ENCODE measurements at regions not wholly inside any gene's neighbourhood (a gene's known extent, or its start where the extent isn't known, plus 50 kb on each side); places are given as distances from the start of the nearest gene placed in this dataset.
A peak's percentile ranks its signal among the peaks of the same experiment; 100 is the strongest.

DNA sequence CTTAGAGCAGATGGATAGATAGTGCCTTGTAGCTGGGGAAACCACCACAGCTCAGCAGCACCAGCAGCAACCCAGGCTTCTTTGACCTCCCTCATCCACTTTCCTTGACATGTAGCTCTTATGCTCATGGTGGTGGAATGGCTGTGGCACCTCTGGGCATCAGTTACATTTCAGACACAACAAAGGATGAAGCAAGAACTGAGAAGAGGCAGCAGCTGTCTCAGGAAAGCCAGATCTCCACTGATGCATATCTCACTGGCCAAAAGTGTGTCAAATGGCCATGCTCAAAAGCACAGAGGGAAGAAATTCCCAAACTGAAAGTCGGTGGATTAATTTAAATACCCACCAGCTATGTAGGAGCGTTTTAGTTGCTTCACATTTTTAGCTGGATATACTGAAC lies 671.4 kb upstream of the SALL1 start:
- no peak overlapping the region for H3K4me3 ChIP-seq
- intact Hi-C loops (cut with micrococcal nuclease): no loop called here
- TF ChIP-seq, protein P1, sequence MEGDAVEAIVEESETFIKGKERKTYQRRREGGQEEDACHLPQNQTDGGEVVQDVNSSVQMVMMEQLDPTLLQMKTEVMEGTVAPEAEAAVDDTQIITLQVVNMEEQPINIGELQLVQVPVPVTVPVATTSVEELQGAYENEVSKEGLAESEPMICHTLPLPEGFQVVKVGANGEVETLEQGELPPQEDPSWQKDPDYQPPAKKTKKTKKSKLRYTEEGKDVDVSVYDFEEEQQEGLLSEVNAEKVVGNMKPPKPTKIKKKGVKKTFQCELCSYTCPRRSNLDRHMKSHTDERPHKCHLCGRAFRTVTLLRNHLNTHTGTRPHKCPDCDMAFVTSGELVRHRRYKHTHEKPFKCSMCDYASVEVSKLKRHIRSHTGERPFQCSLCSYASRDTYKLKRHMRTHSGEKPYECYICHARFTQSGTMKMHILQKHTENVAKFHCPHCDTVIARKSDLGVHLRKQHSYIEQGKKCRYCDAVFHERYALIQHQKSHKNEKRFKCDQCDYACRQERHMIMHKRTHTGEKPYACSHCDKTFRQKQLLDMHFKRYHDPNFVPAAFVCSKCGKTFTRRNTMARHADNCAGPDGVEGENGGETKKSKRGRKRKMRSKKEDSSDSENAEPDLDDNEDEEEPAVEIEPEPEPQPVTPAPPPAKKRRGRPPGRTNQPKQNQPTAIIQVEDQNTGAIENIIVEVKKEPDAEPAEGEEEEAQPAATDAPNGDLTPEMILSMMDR (IDR thresholded peaks at IDR 0.05; ENCODE audit: borderline replicate concordance): no peak
- H3K27ac ChIP-seq (replicated peaks): no peak overlapping the region
- H3K4me1 ChIP-seq: no peaks in the 10 kb centered on the region
- H3K9me3 ChIP-seq (replicated peaks): peaks cover under 1% of the 10 kb centered on the region
- H3K36me3 ChIP-seq: no peaks in the 10 kb centered on the region
- no peaks in the 10 kb centered on the region for H3K27me3 ChIP-seq (ENCODE audit: low read depth)
- DNase-seq: no peak

- Histone ChIP-seq H3K4me1 (no peaks in the 10 kb centered on the region), H3K27me3 (ENCODE audit: low read depth) (no peaks in the 10 kb centered on the region), H3K27ac (replicated peaks) (no peak overlapping the region), H3K36me3 (no peaks in the 10 kb centered on the region), H3K4me3 (no peak overlapping the region), H3K9me3 (replicated peaks) (peaks cover 4% of the 10 kb centered on the region)
- DNase-seq: no peak
- intact Hi-C loops (cut with micrococcal nuclease): no loop called here
- TF ChIP-seq, protein P1 (IDR thresholded peaks at IDR 0.05; ENCODE audit: borderline replicate concordance): no peak
These were observed 670.5 kb upstream of the SALL1 start for GRCh38 chr16:51821527-51821926.

DNA sequence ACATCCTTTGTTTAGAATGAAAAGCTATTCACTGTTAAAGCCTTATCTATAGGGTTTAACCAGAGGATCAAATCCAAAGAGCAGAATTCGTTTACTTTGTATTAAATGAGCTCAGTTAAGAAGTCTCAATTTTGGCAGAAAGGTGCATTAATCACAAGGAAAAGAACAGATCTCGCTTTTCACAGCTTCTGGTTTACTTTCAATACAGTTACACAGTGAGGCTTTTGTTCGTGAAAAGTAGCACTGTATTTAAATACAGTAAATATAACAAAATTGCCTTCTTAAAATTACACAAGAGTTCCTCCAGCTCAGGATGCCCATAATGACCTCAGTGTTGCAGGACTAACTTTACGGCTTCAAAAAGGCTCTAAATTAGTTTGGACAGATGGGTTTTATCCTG lies 669.1 kb upstream of the SALL1 start:
- Histone ChIP-seq H3K27me3 (ENCODE audit: low read depth) (no peaks in the 10 kb centered on the region), H3K4me1 (no peaks in the 10 kb centered on the region), H3K27ac (replicated peaks) (no peak overlapping the region), H3K9me3 (replicated peaks) (peaks cover 4% of the 10 kb centered on the region), H3K36me3 (no peaks in the 10 kb centered on the region), H3K4me3 (no peak overlapping the region)
- TF ChIP-seq, protein P1 (IDR thresholded peaks at IDR 0.05; ENCODE audit: borderline replicate concordance): no peak
- intact Hi-C loops (cut with micrococcal nuclease): no loop called here
- DNase-seq: no peak

GRCh38 chr16:51818342-51818944 lies 667.4 kb upstream of the SALL1 start:
- intact Hi-C loops (cut with micrococcal nuclease): no loop called here

GRCh38 chr16:51816929-51817328 lies 665.9 kb upstream of the SALL1 start:
- H3K36me3 ChIP-seq: no peaks in the 10 kb centered on the region
- TF ChIP-seq, protein P1 (IDR thresholded peaks at IDR 0.05; ENCODE audit: borderline replicate concordance): no peak
- H3K4me3 ChIP-seq: no peak overlapping the region
- peaks cover 12% of the 10 kb centered on the region for H3K9me3 ChIP-seq (replicated peaks)
- no peak overlapping the region for H3K27ac ChIP-seq (replicated peaks)
- no peaks in the 10 kb centered on the region for H3K27me3 ChIP-seq (ENCODE audit: low read depth)
- no peaks in the 10 kb centered on the region for H3K4me1 ChIP-seq
- intact Hi-C loops (cut with micrococcal nuclease): no loop called here
- no peak for DNase-seq

More at GRCh38 chr16:51818342-51818944, 667.4 kb upstream of the SALL1 start:
- Histone ChIP-seq H3K27me3 (ENCODE audit: low read depth) (no peaks in the 10 kb centered on the region), H3K9me3 (replicated peaks) (peaks cover 12% of the 10 kb centered on the region), H3K4me3 (no peak overlapping the region), H3K4me1 (no peaks in the 10 kb centered on the region), H3K27ac (replicated peaks) (no peak overlapping the region), H3K36me3 (no peaks in the 10 kb centered on the region)
- TF ChIP-seq, protein P1 (IDR thresholded peaks at IDR 0.05; ENCODE audit: borderline replicate concordance): peak; percentile 57
- DNase-seq: peak; percentile 23

All from left ventricle myocardium inferior (tissue), 1 donor.